GM18511 (cell line): ENCODE measurements at regions not wholly inside any gene's neighbourhood (a gene's known extent, or its start where the extent isn't known, plus 50 kb on each side); places are given as distances from the start of the nearest gene placed in this dataset.
"Not testable (repeated sequence)": the region's sequence is repeated elsewhere in the genome, so short reads cannot be mapped to it uniquely, and the experiment has no call there.

Source experiments
- ATAC-seq: cut with Tn5 transposase; IDR thresholded peaks from one replicate; pipeline ENCODE4 v1.9.1; 2021; ENCODE audit warnings: mild to moderate bottlenecking, moderate library complexity; ENCODE audit not compliant: unreplicated experiment

DNA sequence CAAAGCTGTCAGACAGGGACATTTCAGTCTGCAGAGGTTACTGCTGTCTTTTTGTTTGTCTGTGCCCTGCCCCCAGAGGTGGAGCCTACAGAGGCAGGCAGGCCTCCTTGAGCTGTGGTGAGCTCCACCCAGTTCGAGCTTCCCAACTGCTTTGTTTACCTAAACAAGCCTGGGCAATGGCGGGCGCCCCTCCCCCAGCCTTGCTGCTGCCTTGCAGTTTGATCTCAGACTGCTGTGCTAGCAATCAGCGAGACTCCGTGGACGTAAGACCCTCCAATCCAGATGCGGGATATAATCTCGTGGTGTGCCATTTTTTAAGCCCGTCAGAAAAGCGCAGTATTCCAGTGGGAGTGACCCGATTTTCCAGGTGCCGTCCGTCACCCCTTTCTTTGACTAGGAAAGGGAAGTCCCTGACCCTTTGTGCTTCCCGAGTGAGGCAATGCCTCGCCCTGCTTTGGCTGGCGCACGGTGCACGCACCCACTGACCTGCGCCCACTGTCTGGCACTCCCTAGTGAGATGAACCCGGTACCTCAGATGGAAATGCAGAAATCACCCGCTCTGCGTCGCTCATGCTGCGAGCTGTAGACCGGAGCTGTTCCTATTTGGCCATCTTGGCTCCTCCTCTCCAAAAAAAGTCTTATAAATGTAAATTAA, 54.1 kb upstream of the RIMS1 start:
- not testable (repeated sequence) for ATAC-seq
